HepG2 (cell line): ENCODE measurements at regions not wholly inside any gene's neighbourhood (a gene's known extent, or its start where the extent isn't known, plus 50 kb on each side); places are given as distances from the start of the nearest gene placed in this dataset.

Source experiments
- ATAC-seq: fragments of 200-7000 bp; cut with Tn5 transposase; 3 replicates; pipeline ENCODE4 v1.9.1; 2020; ENCODE audit warnings: mild to moderate bottlenecking, moderate library complexity
- BruUV-seq: library from RNA; stranded (reverse); fragments of 400-500 nt; replicated peaks from 2 replicates; lab custom pipeline; 2021; lab: Mats Ljungman, UMichigan
- CTCF ChIA-PET: fragments of 300-600 bp; formaldehyde crosslinking; extraction: SDS; loops from one replicate; lab custom pipeline; 2021; ENCODE audit warnings: low total read pairs, inconsistent platforms, low intra/inter-chr PET ratio; lab: Yijun Ruan, JAX
- POLR2A ChIA-PET: fragments of 350-600 bp; sonication (Branson Sonifier 250); formaldehyde crosslinking; loops from one replicate; lab custom pipeline; 2020; ENCODE audit warnings: antibody characterized with exemption, inconsistent platforms; lab: Yijun Ruan, JAX
- DNase-seq: peaks from one replicate; pipeline ENCODE4 v3.0.0-alpha.2; 2015; ENCODE audit warnings: low spot score
- FAIRE-seq: peaks from 3 replicates; lab custom pipeline; 2011; peaks lifted over from hg19 to GRCh38; lab: Jason Lieb, UNC
- H2AFZ ChIP-seq: one replicate; pipeline ENCODE4 v1.6.1; 2011; ENCODE audit warnings: low read length, inconsistent platforms
- H3K27ac ChIP-seq: fragments of 300-600 bp; 3 replicates; pipeline ENCODE4 v1.8.0; 2011; ENCODE audit warnings: mixed run types, mild to moderate bottlenecking, mixed read lengths, low read length, inconsistent platforms; ENCODE audit not compliant: insufficient read depth; ENCODE audit errors: extremely low read length
- H3K27me3 ChIP-seq, 2 experiments: fragments of 200-600 bp in 1 of 2; 2 replicates in 1 of 2; 3 replicates in 1 of 2; pipeline versions ENCODE4 v1.6.0 to v1.8.0; 2011; ENCODE audit warnings: low read length in 2 of 2, mild to moderate bottlenecking in 2 of 2, moderate library complexity in 2 of 2, inconsistent platforms in 1 of 2; ENCODE audit not compliant: insufficient read depth in 2 of 2, control insufficient read depth in 1 of 2
- H3K36me3 ChIP-seq, 2 experiments: fragments of 200-600 bp in 1 of 2; replicated peaks in 1 of 2; 2 replicates in 1 of 2; 3 replicates in 1 of 2; pipeline versions ENCODE4 v1.5.1 to v1.8.0; 2011; ENCODE audit warnings: low read length in 2 of 2, inconsistent platforms in 1 of 2; ENCODE audit not compliant: insufficient read depth in 2 of 2, control insufficient read depth in 1 of 2
- H3K4me1 ChIP-seq: 2 replicates; pipeline ENCODE4 v1.5.1; 2012; ENCODE audit warnings: low read length, inconsistent platforms; ENCODE audit not compliant: insufficient read depth
- H3K4me2 ChIP-seq: 2 replicates; pipeline ENCODE4 v1.6.0; 2011; ENCODE audit warnings: low read depth, low read length, inconsistent platforms
- H3K4me3 ChIP-seq, 3 experiments: fragments of 200-600 bp in 1 of 3; sonication (generic), shearing (Covaris generic) in 1 of 3; replicated peaks in 1 of 3; 2 replicates each; pipeline ENCODE4 v1.5.1; 2011 to 2016; ENCODE audit warnings: low read length in 3 of 3, inconsistent platforms in 2 of 3, low read depth in 2 of 3, mild to moderate bottlenecking in 2 of 3, control low read depth in 1 of 3, mixed read lengths in 1 of 3; ENCODE audit not compliant: insufficient read depth in 1 of 3
- H3K79me2 ChIP-seq: one replicate; pipeline ENCODE4 v1.6.1; 2011; ENCODE audit warnings: low read length, inconsistent platforms; ENCODE audit not compliant: insufficient read depth
- H3K9ac ChIP-seq: 2 replicates; pipeline ENCODE4 v1.6.0; 2011; ENCODE audit warnings: mild to moderate bottlenecking, low read depth, low read length, inconsistent platforms; ENCODE audit not compliant: insufficient read depth
- H3K9me3 ChIP-seq: 2 replicates; pipeline ENCODE4 v1.5.1; 2012; ENCODE audit warnings: mild to moderate bottlenecking, low read length
- H4K20me1 ChIP-seq: 2 replicates; pipeline ENCODE4 v1.6.0; 2011; ENCODE audit warnings: inconsistent platforms, mild to moderate bottlenecking, low read length, moderate library complexity; ENCODE audit not compliant: insufficient read depth
- AFF4 ChIP-seq: sonication (generic); formaldehyde crosslinking; IDR thresholded peaks from 2 replicates; pipeline ENCODE4 v1.4.0; 2020; ENCODE audit warnings: missing genetic modification reagents
- CC2D1A ChIP-seq: sonication (generic); formaldehyde crosslinking; IDR thresholded peaks from 2 replicates; pipeline ENCODE4 v1.8.1; 2023; ENCODE audit warnings: mild to moderate bottlenecking, missing genetic modification reagents
- CEBPG ChIP-seq: IDR thresholded peaks from 2 replicates; pipeline ENCODE4 v1.6.1; 2016
- CREB1 ChIP-seq, 2 experiments: fragments of 450-650 bp in 1 of 2; IDR thresholded peaks; 2 replicates each; pipeline ENCODE4 v1.6.1; 2016 to 2017; ENCODE audit warnings: control low read depth in 1 of 2, mild to moderate bottlenecking in 1 of 2, missing compliant biosample characterization in 1 of 2, missing genetic modification characterization in 1 of 2
- ERF ChIP-seq: IDR thresholded peaks from 2 replicates; pipeline ENCODE4 v1.6.1; 2018; ENCODE audit warnings: missing biosample characterization, missing genetic modification reagents
- HINFP ChIP-seq: sonication (generic); formaldehyde crosslinking; IDR thresholded peaks from 2 replicates; pipeline ENCODE4 v1.4.0; 2020; ENCODE audit warnings: low read depth, mild to moderate bottlenecking, missing genetic modification reagents
- MAFG ChIP-seq: sonication (generic); formaldehyde crosslinking; IDR thresholded peaks from 2 replicates; pipeline ENCODE4 v1.5.1; 2020; ENCODE audit warnings: mild to moderate bottlenecking, missing genetic modification reagents
- MTA3 ChIP-seq: sonication (generic); formaldehyde crosslinking; IDR thresholded peaks from 2 replicates; pipeline ENCODE4 v1.4.0; 2020; ENCODE audit warnings: missing genetic modification reagents
- SALL1 ChIP-seq: sonication (generic); formaldehyde crosslinking; IDR thresholded peaks from 2 replicates; pipeline ENCODE4 v1.8.0; 2022; ENCODE audit warnings: mild to moderate bottlenecking, missing genetic modification reagents
- SMYD3 ChIP-seq: sonication (generic); formaldehyde crosslinking; IDR thresholded peaks from 2 replicates; pipeline ENCODE4 v1.8.1; 2023; ENCODE audit warnings: mild to moderate bottlenecking, missing genetic modification reagents
- THAP11 ChIP-seq: IDR thresholded peaks from 2 replicates; pipeline ENCODE4 v1.6.1; 2016; ENCODE audit warnings: missing biosample characterization, missing genetic modification reagents
- USF2 ChIP-seq, 2 experiments: sonication (generic) in 1 of 2; formaldehyde crosslinking in 1 of 2; IDR thresholded peaks; 2 replicates each; pipeline versions ENCODE4 v1.5.1 to v1.6.1; 2011 to 2020; ENCODE audit warnings: borderline replicate concordance in 1 of 2, low read depth in 1 of 2, low read length in 1 of 2, mild to moderate bottlenecking in 1 of 2, missing genetic modification reagents in 1 of 2, moderate library complexity in 1 of 2
- ZNF484 ChIP-seq: sonication (generic); formaldehyde crosslinking; IDR thresholded peaks from 2 replicates; pipeline ENCODE4 v1.5.1; 2020; ENCODE audit warnings: mild to moderate bottlenecking, low read depth, missing genetic modification reagents, borderline replicate concordance
- ZNF557 ChIP-seq: sonication (generic); formaldehyde crosslinking; IDR thresholded peaks from 2 replicates; pipeline ENCODE4 v1.4.0; 2020; ENCODE audit warnings: missing genetic modification reagents
- ZNF740 ChIP-seq: sonication (generic); formaldehyde crosslinking; IDR thresholded peaks from 2 replicates; pipeline ENCODE4 v1.4.0; 2020; ENCODE audit warnings: missing genetic modification reagents
- ZNF878 ChIP-seq: sonication (generic); formaldehyde crosslinking; IDR thresholded peaks from 2 replicates; pipeline ENCODE4 v1.8.1; 2023; ENCODE audit warnings: mild to moderate bottlenecking, missing genetic modification reagents, moderate library complexity
- WGBS: methylation state at CpG from one replicate; pipeline ENCODE4 v1.1.6; 2017; ENCODE audit warnings: low lambda C conversion rate; 5-methylcytosine and 5-hydroxymethylcytosine counted together
- in situ Hi-C: cut with HindIII; loops from 2 replicates; pipeline ENCODE4 v1.10.0; 2017; ENCODE audit warnings: low pct_unique_long_range_greater_than_20kb; ENCODE audit not compliant: extremely low pct_ligation_motif_present
- intact Hi-C: fragments of 100-400 bp; cut with micrococcal nuclease; formaldehyde crosslinking; loops from one replicate; pipeline ENCODE4 v1.10.0; 2022; ENCODE audit not compliant: unreplicated experiment

GRCh38 chr7:116386674-116387073, 112.9 kb upstream of the CAV2 start:
- ChIA-PET CTCF (no interaction called here), POLR2A (no interaction called here)
- no peaks in the 10 kb centered on the region for H3K79me2 ChIP-seq
- H3K9ac ChIP-seq = no peak overlapping the region
- no peak for FAIRE-seq
- TF ChIP-seq ERF = no peak
- TF ChIP-seq ZNF557 = no peak
- TF ChIP-seq USF2 (IDR thresholded peaks at IDR 0.05; ENCODE audit: low read depth, low read length) = no peak
- no peak for TF ChIP-seq USF2 (CRISPR knock-in tag; IDR thresholded peaks at IDR 0.05; ENCODE audit: borderline replicate concordance)
- TF ChIP-seq CC2D1A (CRISPR knock-in tag) = no peak
- TF ChIP-seq AFF4 (CRISPR knock-in tag) = no peak
- TF ChIP-seq HINFP (CRISPR knock-in tag) = no peak
- no peak for TF ChIP-seq ZNF878 (CRISPR knock-in tag)
- no peak for TF ChIP-seq ZNF484 (CRISPR knock-in tag)
- TF ChIP-seq MAFG (CRISPR knock-in tag) = no peak
- TF ChIP-seq ZNF740 (CRISPR knock-in tag) = no peak
- TF ChIP-seq CEBPG (CRISPR knock-in tag) = no peak
- TF ChIP-seq THAP11 (CRISPR knock-in tag) = no peak
- TF ChIP-seq MTA3 (CRISPR knock-in tag) = no peak
- no peak for TF ChIP-seq CREB1 (IDR thresholded peaks at IDR 0.05)
- TF ChIP-seq CREB1 (CRISPR knock-in tag; IDR thresholded peaks at IDR 0.05) = no peak
- TF ChIP-seq SALL1 (CRISPR knock-in tag) = no peak
- no peak for TF ChIP-seq SMYD3 (CRISPR knock-in tag)
- WGBS = 40% methylated on average over 5 of the region's 5 CpGs
- no peak overlapping the region for H3K4me3 ChIP-seq
- intact Hi-C loops = no loop called here
- no peaks in the 10 kb centered on the region for H3K36me3 ChIP-seq
- no peaks in the 10 kb centered on the region for H3K4me1 ChIP-seq
- no peak overlapping the region for H2AFZ ChIP-seq
- H3K9me3 ChIP-seq = no peaks in the 10 kb centered on the region
- no peaks in the 10 kb centered on the region for H4K20me1 ChIP-seq
- no peak overlapping the region for H3K4me2 ChIP-seq
- no peak for DNase-seq
- no peak for ATAC-seq
- BruUV-seq = no TSS peak
- in situ Hi-C loops = no loop called here
- H3K27ac ChIP-seq = no peak overlapping the region
- no peaks in the 10 kb centered on the region for H3K27me3 ChIP-seq
